HEK293T (cell line): ENCODE measurements at regions not wholly inside any gene's neighbourhood (a gene's known extent, or its start where the extent isn't known, plus 50 kb on each side); places are given as distances from the start of the nearest gene placed in this dataset.

Source experiments
- BHLHE40 ChIP-seq: fragments of 450-650 bp; IDR thresholded peaks from 2 replicates; pipeline ENCODE4 v1.6.1; 2016; ENCODE audit warnings: mild to moderate bottlenecking, moderate library complexity, borderline replicate concordance
- ELF4 ChIP-seq: fragments of 450-650 bp; IDR thresholded peaks from 2 replicates; pipeline ENCODE4 v1.6.1; 2017; ENCODE audit warnings: antibody characterized with exemption
- NFRKB ChIP-seq: fragments of 450-650 bp; IDR thresholded peaks from 2 replicates; pipeline ENCODE4 v1.6.1; 2016; ENCODE audit warnings: mild to moderate bottlenecking, moderate library complexity
- SP1 ChIP-seq: fragments of 450-650 bp; IDR thresholded peaks from 2 replicates; pipeline ENCODE4 v1.6.1; 2017

GRCh38 chr22:44590291-44590690, 92.3 kb upstream of the RTL6 start:
- TF ChIP-seq ELF4 (no peak), BHLHE40 (no peak), NFRKB (no peak), SP1 (no peak)
